ENCODE measurements at regions not wholly inside any gene's neighbourhood (a gene's known extent, or its start where the extent isn't known, plus 50 kb on each side); places are given as distances from the start of the nearest gene placed in this dataset.

DNA sequence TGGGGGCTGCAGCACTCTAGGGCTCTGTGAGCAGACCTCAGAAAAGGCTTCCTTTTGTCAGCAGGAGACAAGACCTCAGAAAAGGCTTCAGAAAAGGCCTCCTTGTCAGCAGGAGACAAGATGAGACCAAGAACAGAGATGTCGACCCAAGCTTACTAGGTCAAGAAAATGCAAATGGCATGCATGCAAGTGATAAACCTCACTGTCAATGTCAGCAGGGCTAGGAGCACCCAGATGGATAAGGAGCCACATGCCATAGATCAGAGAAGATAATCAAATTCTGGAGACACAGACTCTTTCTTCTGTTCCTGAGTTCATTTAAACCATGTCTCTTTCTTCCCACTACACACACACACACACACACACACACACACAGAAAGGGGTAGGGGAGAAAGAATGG, 285.9 kb downstream of the CHRM3 start:
- no peak overlapping the region for H3K4me2 ChIP-seq (ENCODE audit: insufficient read depth, low read length)
- BruUV-seq (replicated peaks): no TSS peak
- CTCF ChIA-PET (ENCODE audit: low intra/inter-chr PET ratio): no interaction called here
- in situ Hi-C loops (cut with MboI) (no loop called here), intact Hi-C loops (cut with micrococcal nuclease) (no loop called here)
- H3K4me3 ChIP-seq: no peak overlapping the region
- no peaks in the 10 kb centered on the region for H4K20me1 ChIP-seq (replicated peaks; ENCODE audit: control insufficient read depth, insufficient read depth, low read length)
- TF ChIP-seq HMGN3 (IDR thresholded peaks at IDR 0.05; ENCODE audit: borderline replicate concordance, extremely low read depth, insufficient read length, low read depth, low read length) (no peak), ZBTB43 (CRISPR knock-in tag; IDR thresholded peaks at IDR 0.05) (no peak), GTF2F1 (IDR thresholded peaks at IDR 0.05; ENCODE audit: low read depth, low read length) (no peak), IRF2 (CRISPR knock-in tag; IDR thresholded peaks at IDR 0.05) (no peak), SNAPC5 (CRISPR knock-in tag; IDR thresholded peaks at IDR 0.05) (no peak), ARHGAP35 (IDR thresholded peaks at IDR 0.05; ENCODE audit: partially characterized antibody) (no peak), CCNT2 (IDR thresholded peaks at IDR 0.05; ENCODE audit: borderline replicate concordance, extremely low read depth, insufficient read length, low read depth, low read length) (no peak), HMG20A (CRISPR knock-in tag; conservative IDR thresholded peaks at IDR 0.05) (no peak), ZNF561 (CRISPR knock-in tag; conservative IDR thresholded peaks at IDR 0.05) (no peak), KDM2B (CRISPR knock-in tag; IDR thresholded peaks at IDR 0.05) (no peak)
- H2AFZ ChIP-seq (ENCODE audit: low read depth, low read length): no peak overlapping the region
- no peaks in the 10 kb centered on the region for H3K79me2 ChIP-seq (ENCODE audit: control insufficient read depth, insufficient read depth, low read length)
- H3K27me3 ChIP-seq (ENCODE audit: control insufficient read depth in 2 of 2, insufficient read depth in 2 of 2, low read length in 2 of 2): no peaks in the 10 kb centered on the region
- no peak overlapping the region for H3K9ac ChIP-seq (ENCODE audit: insufficient read depth in 1 of 2, low read depth in 2 of 2, low read length in 2 of 2)
- ATAC-seq (no peak), DNase-seq (ENCODE audit: extremely low read depth in 1 of 4, low spot score in 3 of 4) (no peak), FAIRE-seq (no peak)
- POLR2A ChIA-PET: no interaction called here
- H3K4me1 ChIP-seq (replicated peaks in 1 of 2; ENCODE audit: control insufficient read depth in 2 of 2, insufficient read depth in 2 of 2, low read length in 2 of 2): no peaks in the 10 kb centered on the region
- H3K36me3 ChIP-seq (ENCODE audit: control insufficient read depth, insufficient read depth, low read length): no peaks in the 10 kb centered on the region
- WGBS (ENCODE audit: insufficient coverage, low coverage, missing lambda C conversion rate): 0% methylated on average over 1 of the region's 1 CpG
- no peaks in the 10 kb centered on the region for H3K9me1 ChIP-seq (ENCODE audit: control insufficient read depth, insufficient read depth, low read length)
- H3K9me3 ChIP-seq (replicated peaks; ENCODE audit: control insufficient read depth, insufficient read depth, low read depth, low read length): no peaks in the 10 kb centered on the region
- no peak overlapping the region for H3K27ac ChIP-seq (ENCODE audit: extremely low read depth, low read depth, low read length)

All from K562 (cell line).